ENCODE measurements at regions not wholly inside any gene's neighbourhood (a gene's known extent, or its start where the extent isn't known, plus 50 kb on each side); places are given as distances from the start of the nearest gene placed in this dataset.

- no peak for TF ChIP-seq POLR2A (IDR thresholded peaks at IDR 0.05; ENCODE audit: low read depth, low read length)
- no peak for TF ChIP-seq POLR2AphosphoS5 (IDR thresholded peaks at IDR 0.05; ENCODE audit: low read depth, low read length)
- no peak for TF ChIP-seq SPI1 (IDR thresholded peaks at IDR 0.05; ENCODE audit: low read depth, low read length)
- TF ChIP-seq TAF1 (IDR thresholded peaks at IDR 0.05; ENCODE audit: low read depth, low read length) = no peak
- TF ChIP-seq POU2F2 (IDR thresholded peaks at IDR 0.05; ENCODE audit: low read depth, low read length) = no peak
- TF ChIP-seq PAX5 (IDR thresholded peaks at IDR 0.05; ENCODE audit: insufficient read depth, low read length, severe bottlenecking) = no peak
Observed at GRCh38 chr20:7113577-7114466, 346.3 kb downstream of the BMP2 start.

Data from GM12891 (cell line).